ENCODE measurements at regions not wholly inside any gene's neighbourhood (a gene's known extent, or its start where the extent isn't known, plus 50 kb on each side); places are given as distances from the start of the nearest gene placed in this dataset.

DNA sequence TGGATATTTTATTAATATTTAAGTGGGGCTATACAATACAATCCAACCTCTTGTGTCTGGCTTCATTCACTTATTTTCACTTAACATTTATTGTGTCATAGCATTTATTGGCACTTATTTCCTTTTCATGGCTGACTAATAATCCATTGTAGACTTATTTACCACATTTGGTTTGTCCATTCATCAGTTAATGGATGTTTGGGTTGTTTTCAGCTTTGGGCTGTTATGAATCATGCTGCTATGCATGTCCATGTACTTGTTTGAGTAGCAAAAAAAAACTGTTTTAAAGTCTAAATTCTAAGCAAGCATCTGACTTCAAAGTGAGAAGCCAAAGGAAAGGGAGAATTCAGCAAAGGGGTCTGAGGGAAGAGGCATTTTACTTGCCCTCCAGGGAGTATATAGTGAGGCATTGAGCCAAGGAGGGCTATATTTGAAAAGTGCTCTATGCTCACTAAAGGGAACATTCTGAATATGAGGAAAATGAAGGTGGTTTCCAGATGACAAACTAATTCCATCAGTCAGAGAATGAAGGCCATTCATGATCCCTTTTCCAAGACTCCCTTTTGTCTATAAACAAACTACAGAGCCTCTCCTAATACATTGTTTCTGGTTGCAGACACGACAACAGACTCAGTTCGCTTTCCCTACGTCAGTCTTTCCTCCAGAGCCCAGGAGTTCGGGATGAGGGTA, 532.8 kb upstream of the KLF4 start:
- TF ChIP-seq CTCF (IDR thresholded peaks at IDR 0.05; ENCODE audit: poor library complexity) (no peak), EZH2phosphoT487 (IDR thresholded peaks at IDR 0.05; ENCODE audit: low read depth, severe bottlenecking, unreplicated experiment) (no peak), EZH2 (IDR thresholded peaks at IDR 0.05; ENCODE audit: borderline replicate concordance) (no peak)
